ENCODE measurements at regions not wholly inside any gene's neighbourhood (a gene's known extent, or its start where the extent isn't known, plus 50 kb on each side); places are given as distances from the start of the nearest gene placed in this dataset.

DNA sequence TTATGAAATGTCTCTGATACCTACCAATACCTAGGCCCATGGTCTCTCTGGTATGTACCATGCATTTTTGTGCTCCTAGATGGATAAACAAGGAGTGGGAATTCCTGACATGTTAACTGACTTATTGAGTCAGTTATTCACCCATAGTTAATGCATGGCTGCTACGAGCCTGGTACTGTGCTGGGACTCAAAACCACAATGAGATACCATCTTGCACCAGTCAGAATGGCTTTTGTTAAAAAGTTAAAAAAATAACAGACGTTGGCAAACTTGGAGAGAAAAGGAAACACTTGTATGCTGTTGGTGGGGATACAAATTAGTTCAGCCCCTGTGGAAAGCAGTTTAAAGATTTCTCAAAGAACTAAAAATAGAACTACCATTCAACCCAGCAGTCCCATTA, 293.8 kb downstream of the OSTF1 start:
- no peak for TF ChIP-seq YY1 (IDR thresholded peaks at IDR 0.05; ENCODE audit: insufficient read depth, insufficient read length)
- TF ChIP-seq ZNF274 (IDR thresholded peaks at IDR 0.05; ENCODE audit: low read depth, low read length): no peak
- no peak for TF ChIP-seq SUZ12 (IDR thresholded peaks at IDR 0.05; ENCODE audit: extremely low read depth, insufficient read depth, insufficient read length)

Data from NT2/D1 (cell line).